ENCODE measurements at regions not wholly inside any gene's neighbourhood (a gene's known extent, or its start where the extent isn't known, plus 50 kb on each side); places are given as distances from the start of the nearest gene placed in this dataset.

GRCh38 chr13:47046706-47047105 is 149.9 kb upstream of the HTR2A start:
- no peak for DNase-seq (ENCODE audit: extremely low spot score)
- no peak overlapping the region for H3K27ac ChIP-seq (replicated peaks in 1 of 4)
- no peak overlapping the region for H3K4me3 ChIP-seq
- peaks cover 0 to 11% (median 5%) of the 10 kb centered on the region in 4 donors for H3K4me1 ChIP-seq
- 66% methylated on average over 2 of the region's 2 CpGs for WGBS
- no peaks in the 10 kb centered on the region for H3K27me3 ChIP-seq
- H3K9me3 ChIP-seq: no peaks in the 10 kb centered on the region
- no peaks in the 10 kb centered on the region for H3K36me3 ChIP-seq
- intact Hi-C loops (cut with DNase I): no loop called here
- TF ChIP-seq POLR2A (IDR thresholded peaks at IDR 0.05; ENCODE audit: low read depth): no peak
- no peak for TF ChIP-seq EP300 (IDR thresholded peaks at IDR 0.05)
- TF ChIP-seq CTCF (IDR thresholded peaks at IDR 0.05): no peak
- TF ChIP-seq POLR2AphosphoS5 (IDR thresholded peaks at IDR 0.05): no peak

- H3K9me3 ChIP-seq: no peaks in the 10 kb centered on the region
Observed at GRCh38 chr13:47044842-47045241, 148.0 kb upstream of the HTR2A start.

GRCh38 chr13:47039106-47039505 is 142.3 kb upstream of the HTR2A start:
- H3K36me3 ChIP-seq: no peaks in the 10 kb centered on the region
- H3K9me3 ChIP-seq: no peaks in the 10 kb centered on the region
- TF ChIP-seq EP300 (IDR thresholded peaks at IDR 0.05) (no peak), CTCF (IDR thresholded peaks at IDR 0.05) (no peak), POLR2AphosphoS5 (IDR thresholded peaks at IDR 0.05) (no peak), POLR2A (IDR thresholded peaks at IDR 0.05; ENCODE audit: low read depth) (no peak)
- H3K27ac ChIP-seq (replicated peaks in 1 of 4): no peak overlapping the region
- no peak overlapping the region for H3K4me3 ChIP-seq
- DNase-seq (ENCODE audit: extremely low spot score): no peak
- H3K27me3 ChIP-seq: no peaks in the 10 kb centered on the region
- intact Hi-C loops (cut with DNase I): no loop called here
- 73% methylated on average over 2 of the region's 2 CpGs for WGBS
- no peaks in the 10 kb centered on the region for H3K4me1 ChIP-seq

More at GRCh38 chr13:47044842-47045241, 148.0 kb upstream of the HTR2A start:
- 91% methylated on average over 2 of the region's 2 CpGs for WGBS
- TF ChIP-seq EP300 (IDR thresholded peaks at IDR 0.05) (no peak), POLR2AphosphoS5 (IDR thresholded peaks at IDR 0.05) (no peak), CTCF (IDR thresholded peaks at IDR 0.05) (no peak), POLR2A (IDR thresholded peaks at IDR 0.05; ENCODE audit: low read depth) (no peak)
- intact Hi-C loops (cut with DNase I): no loop called here
- H3K4me3 ChIP-seq: no peak overlapping the region
- H3K4me1 ChIP-seq: peaks cover 0 to 10% (median 5%) of the 10 kb centered on the region in 4 donors
- no peaks in the 10 kb centered on the region for H3K36me3 ChIP-seq
- no peaks in the 10 kb centered on the region for H3K27me3 ChIP-seq
- no peak for DNase-seq (ENCODE audit: extremely low spot score)
- no peak overlapping the region for H3K27ac ChIP-seq (replicated peaks in 1 of 4)

- TF ChIP-seq POLR2A (IDR thresholded peaks at IDR 0.05; ENCODE audit: low read depth) (no peak), POLR2AphosphoS5 (IDR thresholded peaks at IDR 0.05) (no peak), CTCF (IDR thresholded peaks at IDR 0.05) (no peak), EP300 (IDR thresholded peaks at IDR 0.05) (no peak)
- H3K27ac ChIP-seq (replicated peaks in 1 of 4): no peak overlapping the region
- no peaks in the 10 kb centered on the region for H3K27me3 ChIP-seq
- H3K4me3 ChIP-seq: no peak overlapping the region
- intact Hi-C loops (cut with DNase I): no loop called here
- no peaks in the 10 kb centered on the region for H3K9me3 ChIP-seq
- no peaks in the 10 kb centered on the region for H3K4me1 ChIP-seq
- 100% methylated on average over 1 of the region's 1 CpG for WGBS
- DNase-seq (ENCODE audit: extremely low spot score): no peak
- H3K36me3 ChIP-seq: no peaks in the 10 kb centered on the region
Observed at GRCh38 chr13:47038188-47038587, 141.3 kb upstream of the HTR2A start.

- no peaks in the 10 kb centered on the region for H3K4me1 ChIP-seq
- no peak for DNase-seq (ENCODE audit: extremely low spot score)
- intact Hi-C loops (cut with DNase I): no loop called here
- WGBS: 79% methylated on average over 5 of the region's 5 CpGs
- no peaks in the 10 kb centered on the region for H3K9me3 ChIP-seq
- no peak overlapping the region for H3K4me3 ChIP-seq
- H3K27ac ChIP-seq (replicated peaks in 1 of 4): no peak overlapping the region
- no peaks in the 10 kb centered on the region for H3K27me3 ChIP-seq
- H3K36me3 ChIP-seq: no peaks in the 10 kb centered on the region
- no peak for TF ChIP-seq CTCF (IDR thresholded peaks at IDR 0.05)
- TF ChIP-seq POLR2AphosphoS5 (IDR thresholded peaks at IDR 0.05): no peak
- TF ChIP-seq POLR2A (IDR thresholded peaks at IDR 0.05; ENCODE audit: low read depth): no peak
- no peak for TF ChIP-seq EP300 (IDR thresholded peaks at IDR 0.05)
Observed at GRCh38 chr13:47036294-47037008, 139.6 kb upstream of the HTR2A start.

All from esophagus muscularis mucosa (tissue), 4 donors.